HEK293 (cell line): ENCODE measurements at regions not wholly inside any gene's neighbourhood (a gene's known extent, or its start where the extent isn't known, plus 50 kb on each side); places are given as distances from the start of the nearest gene placed in this dataset.

Experiments
- GLI4 ChIP-seq: fragments of 450-650 bp; formaldehyde crosslinking; IDR thresholded peaks from 2 replicates; pipeline ENCODE4 v1.5.1; 2016; ENCODE audit warnings: missing biosample characterization, missing genetic modification characterization
- WT1 ChIP-seq: fragments of 450-650 bp; formaldehyde crosslinking; IDR thresholded peaks from 2 replicates; pipeline ENCODE4 v1.5.1; 2016; ENCODE audit warnings: missing biosample characterization, missing genetic modification characterization
- ZNF785 ChIP-seq: fragments of 450-650 bp; formaldehyde crosslinking; IDR thresholded peaks from 2 replicates; pipeline ENCODE4 v1.5.1; 2016; ENCODE audit warnings: missing biosample characterization, missing genetic modification characterization
- TF ChIP-seq, protein P1 (sequence below): fragments of 450-650 bp; formaldehyde crosslinking; optimal IDR thresholded peaks from 2 replicates; pipeline ENCODE3; 2016; ENCODE audit warnings: missing biosample characterization, mild to moderate bottlenecking, missing genetic modification characterization
- TF ChIP-seq, protein P2 (sequence below): fragments of 450-650 bp; formaldehyde crosslinking; conservative IDR thresholded peaks from 2 replicates; pipeline ENCODE4 v1.5.1; 2016; ENCODE audit warnings: low read depth, missing biosample characterization, missing genetic modification characterization
- TF ChIP-seq, protein P3 (sequence below): fragments of 450-650 bp; formaldehyde crosslinking; IDR thresholded peaks from 2 replicates; pipeline ENCODE4 v1.5.1; 2016; ENCODE audit warnings: missing biosample characterization, missing genetic modification characterization
- TF ChIP-seq, protein P4 (sequence below): fragments of 450-650 bp; formaldehyde crosslinking; IDR thresholded peaks from 2 replicates; pipeline ENCODE4 v1.5.1; 2016; ENCODE audit warnings: missing biosample characterization, missing genetic modification characterization

DNA sequence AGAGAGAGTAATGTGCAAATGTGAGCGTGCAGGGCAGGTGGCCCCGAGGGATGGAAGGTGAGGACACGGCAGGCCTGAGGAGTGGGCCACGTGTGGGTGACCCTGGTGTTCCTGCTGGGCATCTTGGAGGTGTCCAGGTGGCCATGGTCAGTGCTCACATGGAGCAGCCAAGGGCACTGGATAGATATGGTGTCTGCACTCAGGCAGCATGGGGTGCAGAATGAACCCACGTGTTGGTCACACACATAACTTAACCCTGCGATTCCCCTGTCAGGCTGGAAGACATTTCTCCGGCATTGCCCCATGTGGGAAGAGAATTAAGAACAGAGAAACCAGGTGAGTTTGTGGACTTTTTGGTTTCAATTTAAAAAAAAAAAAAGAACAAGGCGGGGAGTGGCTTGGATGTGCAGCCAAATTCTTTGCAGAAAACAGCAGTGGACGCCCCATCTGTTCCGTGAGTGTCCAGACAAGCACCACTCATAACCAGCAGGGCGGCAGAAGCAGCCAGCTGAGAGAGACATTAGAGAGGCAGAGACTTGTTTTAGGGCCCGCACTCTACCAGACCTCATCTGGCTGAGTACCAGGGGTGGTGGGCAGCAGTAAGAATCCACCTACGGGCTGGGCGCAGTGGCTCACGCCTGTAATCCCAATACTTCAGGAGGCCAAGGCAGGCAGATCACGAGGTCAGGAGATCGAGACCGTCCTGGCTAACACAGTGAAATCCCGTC, 249.8 kb downstream of the ACKR3 start:
- TF ChIP-seq, protein P1, sequence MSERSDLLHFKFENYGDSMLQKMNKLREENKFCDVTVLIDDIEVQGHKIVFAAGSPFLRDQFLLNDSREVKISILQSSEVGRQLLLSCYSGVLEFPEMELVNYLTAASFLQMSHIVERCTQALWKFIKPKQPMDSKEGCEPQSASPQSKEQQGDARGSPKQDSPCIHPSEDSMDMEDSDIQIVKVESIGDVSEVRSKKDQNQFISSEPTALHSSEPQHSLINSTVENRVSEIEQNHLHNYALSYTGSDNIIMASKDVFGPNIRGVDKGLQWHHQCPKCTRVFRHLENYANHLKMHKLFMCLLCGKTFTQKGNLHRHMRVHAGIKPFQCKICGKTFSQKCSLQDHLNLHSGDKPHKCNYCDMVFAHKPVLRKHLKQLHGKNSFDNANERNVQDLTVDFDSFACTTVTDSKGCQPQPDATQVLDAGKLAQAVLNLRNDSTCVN (tag by site-specific recombination): no peak
- TF ChIP-seq, protein P2, sequence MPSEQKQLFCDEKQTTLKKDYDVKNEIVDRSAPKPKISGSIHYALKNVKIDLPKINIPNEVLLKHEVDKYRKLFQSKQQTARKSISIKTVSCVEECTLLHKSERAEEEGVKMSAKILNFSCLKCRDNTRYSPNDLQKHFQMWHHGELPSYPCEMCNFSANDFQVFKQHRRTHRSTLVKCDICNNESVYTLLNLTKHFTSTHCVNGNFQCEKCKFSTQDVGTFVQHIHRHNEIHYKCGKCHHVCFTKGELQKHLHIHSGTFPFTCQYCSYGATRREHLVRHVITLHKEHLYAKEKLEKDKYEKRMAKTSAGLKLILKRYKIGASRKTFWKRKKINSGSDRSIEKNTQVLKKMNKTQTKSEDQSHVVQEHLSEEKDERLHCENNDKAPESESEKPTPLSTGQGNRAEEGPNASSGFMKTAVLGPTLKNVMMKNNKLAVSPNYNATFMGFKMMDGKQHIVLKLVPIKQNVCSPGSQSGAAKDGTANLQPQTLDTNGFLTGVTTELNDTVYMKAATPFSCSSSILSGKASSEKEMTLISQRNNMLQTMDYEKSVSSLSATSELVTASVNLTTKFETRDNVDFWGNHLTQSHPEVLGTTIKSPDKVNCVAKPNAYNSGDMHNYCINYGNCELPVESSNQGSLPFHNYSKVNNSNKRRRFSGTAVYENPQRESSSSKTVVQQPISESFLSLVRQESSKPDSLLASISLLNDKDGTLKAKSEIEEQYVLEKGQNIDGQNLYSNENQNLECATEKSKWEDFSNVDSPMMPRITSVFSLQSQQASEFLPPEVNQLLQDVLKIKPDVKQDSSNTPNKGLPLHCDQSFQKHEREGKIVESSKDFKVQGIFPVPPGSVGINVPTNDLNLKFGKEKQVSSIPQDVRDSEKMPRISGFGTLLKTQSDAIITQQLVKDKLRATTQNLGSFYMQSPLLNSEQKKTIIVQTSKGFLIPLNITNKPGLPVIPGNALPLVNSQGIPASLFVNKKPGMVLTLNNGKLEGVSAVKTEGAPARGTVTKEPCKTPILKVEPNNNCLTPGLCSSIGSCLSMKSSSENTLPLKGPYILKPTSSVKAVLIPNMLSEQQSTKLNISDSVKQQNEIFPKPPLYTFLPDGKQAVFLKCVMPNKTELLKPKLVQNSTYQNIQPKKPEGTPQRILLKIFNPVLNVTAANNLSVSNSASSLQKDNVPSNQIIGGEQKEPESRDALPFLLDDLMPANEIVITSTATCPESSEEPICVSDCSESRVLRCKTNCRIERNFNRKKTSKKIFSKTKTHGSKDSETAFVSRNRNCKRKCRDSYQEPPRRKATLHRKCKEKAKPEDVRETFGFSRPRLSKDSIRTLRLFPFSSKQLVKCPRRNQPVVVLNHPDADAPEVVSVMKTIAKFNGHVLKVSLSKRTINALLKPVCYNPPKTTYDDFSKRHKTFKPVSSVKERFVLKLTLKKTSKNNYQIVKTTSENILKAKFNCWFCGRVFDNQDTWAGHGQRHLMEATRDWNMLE (tag by site-specific recombination): no peak
- TF ChIP-seq GLI4: no peak
- TF ChIP-seq, protein P3, sequence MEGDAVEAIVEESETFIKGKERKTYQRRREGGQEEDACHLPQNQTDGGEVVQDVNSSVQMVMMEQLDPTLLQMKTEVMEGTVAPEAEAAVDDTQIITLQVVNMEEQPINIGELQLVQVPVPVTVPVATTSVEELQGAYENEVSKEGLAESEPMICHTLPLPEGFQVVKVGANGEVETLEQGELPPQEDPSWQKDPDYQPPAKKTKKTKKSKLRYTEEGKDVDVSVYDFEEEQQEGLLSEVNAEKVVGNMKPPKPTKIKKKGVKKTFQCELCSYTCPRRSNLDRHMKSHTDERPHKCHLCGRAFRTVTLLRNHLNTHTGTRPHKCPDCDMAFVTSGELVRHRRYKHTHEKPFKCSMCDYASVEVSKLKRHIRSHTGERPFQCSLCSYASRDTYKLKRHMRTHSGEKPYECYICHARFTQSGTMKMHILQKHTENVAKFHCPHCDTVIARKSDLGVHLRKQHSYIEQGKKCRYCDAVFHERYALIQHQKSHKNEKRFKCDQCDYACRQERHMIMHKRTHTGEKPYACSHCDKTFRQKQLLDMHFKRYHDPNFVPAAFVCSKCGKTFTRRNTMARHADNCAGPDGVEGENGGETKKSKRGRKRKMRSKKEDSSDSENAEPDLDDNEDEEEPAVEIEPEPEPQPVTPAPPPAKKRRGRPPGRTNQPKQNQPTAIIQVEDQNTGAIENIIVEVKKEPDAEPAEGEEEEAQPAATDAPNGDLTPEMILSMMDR (tag by site-specific recombination): no peak
- TF ChIP-seq ZNF785 (tag by site-specific recombination): no peak
- TF ChIP-seq, protein P4, sequence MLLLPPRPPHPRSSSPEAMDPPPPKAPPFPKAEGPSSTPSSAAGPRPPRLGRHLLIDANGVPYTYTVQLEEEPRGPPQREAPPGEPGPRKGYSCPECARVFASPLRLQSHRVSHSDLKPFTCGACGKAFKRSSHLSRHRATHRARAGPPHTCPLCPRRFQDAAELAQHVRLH (tag by site-specific recombination): no peak
- no peak for TF ChIP-seq WT1 (tag by site-specific recombination)
